Mesenchymal stem cell (in vitro differentiated cells and primary cell): ENCODE measurements at regions not wholly inside any gene's neighbourhood (a gene's known extent, or its start where the extent isn't known, plus 50 kb on each side); places are given as distances from the start of the nearest gene placed in this dataset.

ENCODE experiments used
- DNase-seq: peaks from one replicate; pipeline ENCODE4 v3.0.0-alpha.2; 2013
- H2AFZ ChIP-seq: one replicate; pipeline ENCODE4 v1.6.1; 2013; ENCODE audit warnings: low read depth, mild to moderate bottlenecking, control low read depth, inconsistent platforms, low read length, moderate library complexity
- H2AK5ac ChIP-seq: 2 replicates; pipeline ENCODE4 v1.6.1; 2013; ENCODE audit warnings: low read length, moderate library complexity, mild to moderate bottlenecking, inconsistent platforms; ENCODE audit not compliant: severe bottlenecking
- H2BK120ac ChIP-seq: one replicate; pipeline ENCODE4 v1.6.1; 2013; ENCODE audit warnings: low read depth, mild to moderate bottlenecking, inconsistent platforms, low read length, moderate library complexity
- H2BK12ac ChIP-seq, 2 experiments: one replicate each; pipeline ENCODE4 v1.6.1; 2013; ENCODE audit warnings: inconsistent platforms in 2 of 2, low read length in 2 of 2, mild to moderate bottlenecking in 2 of 2, moderate library complexity in 2 of 2, control low read depth in 1 of 2
- H2BK15ac ChIP-seq: one replicate; pipeline ENCODE4 v1.6.1; 2013; ENCODE audit warnings: mild to moderate bottlenecking, low read depth, inconsistent platforms; ENCODE audit not compliant: poor library complexity, severe bottlenecking
- H2BK5ac ChIP-seq: 2 replicates; pipeline ENCODE4 v1.6.1; 2013; ENCODE audit warnings: low read depth, mild to moderate bottlenecking, low read length, control low read depth, inconsistent platforms; ENCODE audit not compliant: poor library complexity, severe bottlenecking
- H3K14ac ChIP-seq, 2 experiments: one replicate each; pipeline ENCODE4 v1.6.1; 2013; ENCODE audit warnings: inconsistent platforms in 2 of 2, low read length in 2 of 2, control low read depth in 1 of 2, mild to moderate bottlenecking in 1 of 2, moderate library complexity in 1 of 2
- H3K18ac ChIP-seq, 2 experiments: one replicate each; pipeline ENCODE4 v1.6.1; 2013; ENCODE audit warnings: inconsistent platforms in 2 of 2, low read length in 2 of 2, control low read depth in 1 of 2, low read depth in 1 of 2, mild to moderate bottlenecking in 1 of 2
- H3K23ac ChIP-seq, 2 experiments: one replicate each; pipeline ENCODE4 v1.6.1; 2013; ENCODE audit warnings: inconsistent platforms in 2 of 2, low read length in 2 of 2, mild to moderate bottlenecking in 2 of 2, moderate library complexity in 2 of 2, control low read depth in 1 of 2
- H3K27ac ChIP-seq: 2 replicates; pipeline ENCODE4 v1.5.1; 2013; ENCODE audit warnings: mild to moderate bottlenecking, moderate library complexity, low read length, control low read depth, inconsistent platforms; ENCODE audit not compliant: poor library complexity, severe bottlenecking
- H3K27me3 ChIP-seq, 2 experiments: 2 replicates each; pipeline versions ENCODE4 v1.6.1 to v1.7.0; 2013; ENCODE audit warnings: low read length in 2 of 2, mild to moderate bottlenecking in 2 of 2, moderate library complexity in 2 of 2, control low read depth in 1 of 2, inconsistent platforms in 1 of 2; ENCODE audit not compliant: control insufficient read depth in 1 of 2, insufficient read depth in 1 of 2
- H3K36me3 ChIP-seq, 2 experiments: 2 replicates each; pipeline versions ENCODE4 v1.6.1 to v1.7.0; 2013; ENCODE audit warnings: low read length in 2 of 2, control low read depth in 1 of 2, inconsistent platforms in 1 of 2, low read depth in 1 of 2, mild to moderate bottlenecking in 1 of 2; ENCODE audit not compliant: insufficient read depth in 2 of 2, control insufficient read depth in 1 of 2
- H3K4ac ChIP-seq, 2 experiments: one replicate each; pipeline ENCODE4 v1.6.1; 2013; ENCODE audit warnings: inconsistent platforms in 2 of 2, low read length in 2 of 2, mild to moderate bottlenecking in 2 of 2, moderate library complexity in 2 of 2, control low read depth in 1 of 2, low read depth in 1 of 2
- H3K4me1 ChIP-seq: 2 replicates; pipeline ENCODE4 v1.6.1; 2013; ENCODE audit warnings: low read depth, low read length, control low read depth; ENCODE audit not compliant: control insufficient read depth, insufficient read depth
- H3K4me2 ChIP-seq: 2 replicates; pipeline ENCODE4 v1.6.1; 2013; ENCODE audit warnings: low read length, mild to moderate bottlenecking, inconsistent platforms; ENCODE audit not compliant: poor library complexity, severe bottlenecking
- H3K4me3 ChIP-seq, 2 experiments: 2 replicates each; pipeline versions ENCODE4 v1.5.1 to v1.7.0; 2013; ENCODE audit warnings: low read length in 2 of 2, mild to moderate bottlenecking in 2 of 2, control low read depth in 1 of 2, low read depth in 1 of 2; ENCODE audit not compliant: insufficient read depth in 1 of 2
- H3K79me1 ChIP-seq: replicated peaks from 2 replicates; pipeline ENCODE4 v1.6.1; 2013; ENCODE audit warnings: mild to moderate bottlenecking, control low read depth, low read length, inconsistent platforms; ENCODE audit not compliant: poor library complexity, severe bottlenecking
- H3K9ac ChIP-seq: 2 replicates; pipeline ENCODE4 v1.7.0; 2013; ENCODE audit warnings: mild to moderate bottlenecking, low read length, moderate library complexity
- H3K9me3 ChIP-seq: 2 replicates; pipeline ENCODE4 v1.7.0; 2013; ENCODE audit warnings: mild to moderate bottlenecking, low read length; ENCODE audit not compliant: control insufficient read depth
- H4K8ac ChIP-seq: one replicate; pipeline ENCODE4 v1.6.1; 2013; ENCODE audit warnings: inconsistent platforms, mild to moderate bottlenecking, low read length, moderate library complexity
- H4K91ac ChIP-seq: one replicate; pipeline ENCODE4 v1.6.1; 2013; ENCODE audit warnings: mild to moderate bottlenecking, low read length, inconsistent platforms
- WGBS: methylation state at CpG from one replicate; pipeline ENCODE4 v1.1.7; 2013; ENCODE audit warnings: mixed read lengths; 5-methylcytosine and 5-hydroxymethylcytosine counted together

DNA sequence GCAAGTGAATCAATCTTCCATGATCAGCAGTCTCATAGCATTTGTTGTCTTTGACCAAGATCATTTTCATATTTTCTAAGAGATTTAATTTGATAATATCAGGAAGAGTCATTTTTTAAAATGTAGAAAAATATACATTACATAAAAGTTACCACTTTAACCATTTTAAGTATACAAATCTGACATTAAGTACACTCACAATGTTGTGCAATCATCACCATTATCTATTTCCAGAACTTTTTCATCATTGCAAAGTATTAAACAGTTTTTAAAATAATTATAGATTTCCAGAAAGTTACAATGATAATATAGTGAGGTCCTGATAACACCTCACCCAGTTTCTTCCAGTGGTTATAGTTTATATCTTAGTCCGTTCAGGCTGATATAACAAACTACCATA is 222.5 kb upstream of the RHOBTB1 start:
- Histone ChIP-seq H3K27me3 (peaks cover 0 to 26% of the 10 kb centered on the region in 2 experiments), H2BK5ac (no peak overlapping the region), H3K9ac (no peak overlapping the region), H3K9me3 (no peaks in the 10 kb centered on the region), H3K18ac (no peak overlapping the region), H2BK120ac (no peak overlapping the region), H3K4me1 (no peaks in the 10 kb centered on the region), H2BK15ac (no peak overlapping the region), H4K8ac (no peak overlapping the region), H2AK5ac (no peak overlapping the region), H3K79me1 (no peaks in the 10 kb centered on the region), H3K4ac (no peak overlapping the region), H2AFZ (no peak overlapping the region), H3K4me2 (no peak overlapping the region), H3K14ac (no peak overlapping the region), H3K36me3 (no peaks in the 10 kb centered on the region), H3K23ac (no peak overlapping the region), H2BK12ac (no peak overlapping the region), H3K27ac (no peak overlapping the region), H4K91ac (no peak overlapping the region), H3K4me3 (no peak overlapping the region)
- no peak for DNase-seq
- WGBS = no CpG with 5 or more reads among the region's 1 CpG

DNA sequence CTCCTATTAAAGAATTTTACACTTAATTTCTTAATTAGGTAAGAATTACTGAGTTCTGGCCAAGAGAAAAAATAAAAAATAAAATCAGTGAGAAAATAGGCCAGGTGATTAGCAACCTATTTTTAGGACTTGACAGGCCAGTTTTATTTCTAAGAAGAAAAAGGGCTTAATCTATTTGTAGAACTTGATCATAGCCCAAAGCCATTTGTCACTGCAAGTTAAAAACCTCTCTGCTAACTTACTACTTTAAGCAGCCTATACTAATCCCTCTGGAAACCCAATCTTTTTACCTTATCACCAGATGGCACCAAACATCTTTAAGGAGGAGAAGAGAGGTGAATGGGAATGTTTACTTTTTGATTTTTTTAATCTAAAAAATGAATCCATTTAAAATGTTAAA is 222.1 kb upstream of the RHOBTB1 start:
- DNase-seq = no peak

DNA sequence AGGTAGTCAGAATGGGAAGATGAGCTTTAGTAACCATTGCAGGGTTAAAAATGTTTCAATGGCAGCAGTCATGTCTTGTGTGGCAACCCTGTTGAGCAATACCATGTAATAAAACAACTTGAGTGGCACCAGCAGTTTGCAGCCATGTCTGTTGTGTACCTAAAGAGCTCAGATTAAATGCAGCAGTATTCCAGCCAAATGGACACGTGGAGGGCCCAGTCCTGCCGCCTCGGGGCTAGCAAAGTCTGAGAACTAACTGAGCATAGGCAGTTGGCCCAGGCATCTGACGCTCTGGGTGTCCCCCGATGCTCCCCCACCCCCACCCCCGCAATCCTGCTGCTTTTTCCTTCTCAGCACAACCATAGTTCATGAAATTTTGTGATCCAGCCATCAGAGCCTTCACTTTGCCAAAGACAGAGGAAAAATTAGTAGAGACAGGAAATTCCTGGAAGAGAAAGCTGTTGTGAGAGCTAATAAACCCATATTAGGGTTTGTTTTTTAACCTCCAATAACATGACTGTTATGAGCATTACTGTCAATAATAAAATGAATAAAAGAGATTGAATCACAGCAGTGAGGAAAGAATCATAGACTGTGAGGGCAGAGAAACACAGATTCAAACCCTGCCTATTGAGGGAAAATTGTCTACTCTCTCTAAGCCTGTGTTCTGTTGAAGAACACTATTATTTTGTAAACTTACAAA is 220.6 kb upstream of the RHOBTB1 start:
- H4K8ac ChIP-seq = no peak overlapping the region
- 74% methylated on average over 5 of the region's 6 CpGs for WGBS

More for the DNA sequence above, 222.1 kb upstream of the RHOBTB1 start:
- no peak overlapping the region for H2BK15ac ChIP-seq
- no peaks in the 10 kb centered on the region for H3K4me1 ChIP-seq
- peaks cover 0 to 22% of the 10 kb centered on the region in 2 experiments for H3K27me3 ChIP-seq
- no peak overlapping the region for H2BK5ac ChIP-seq
- H3K9ac ChIP-seq = no peak overlapping the region
- H2AFZ ChIP-seq = no peak overlapping the region
- H2BK120ac ChIP-seq = no peak overlapping the region
- H3K14ac ChIP-seq = no peak overlapping the region
- no peaks in the 10 kb centered on the region for H3K79me1 ChIP-seq
- H3K23ac ChIP-seq = no peak overlapping the region
- no peak overlapping the region for H3K18ac ChIP-seq
- H3K4me2 ChIP-seq = no peak overlapping the region
- no peak overlapping the region for H3K4me3 ChIP-seq
- H4K91ac ChIP-seq = no peak overlapping the region
- H2BK12ac ChIP-seq = no peak overlapping the region
- no peaks in the 10 kb centered on the region for H3K9me3 ChIP-seq
- H3K36me3 ChIP-seq = no peaks in the 10 kb centered on the region
- no peak overlapping the region for H4K8ac ChIP-seq
- no peak overlapping the region for H2AK5ac ChIP-seq
- H3K4ac ChIP-seq = no peak overlapping the region
- no peak overlapping the region for H3K27ac ChIP-seq

DNA sequence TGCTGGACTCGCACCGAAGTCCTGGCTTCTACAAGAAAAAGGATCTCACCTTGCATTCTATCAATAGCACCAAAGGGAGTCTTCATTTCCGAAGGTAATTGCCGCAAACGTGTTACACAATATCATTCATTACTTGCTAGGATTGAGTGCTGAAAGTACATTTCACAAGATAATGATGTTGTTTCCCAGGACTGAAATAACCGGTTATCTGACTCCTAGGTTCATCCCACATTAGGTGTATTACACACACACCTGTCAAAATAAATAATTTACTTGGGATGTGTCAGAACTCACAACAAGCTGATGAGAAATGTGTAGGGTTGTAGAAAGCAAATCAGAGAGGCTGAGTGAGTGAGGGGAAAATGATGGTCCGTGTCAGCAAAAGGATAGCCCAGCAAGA is 219.4 kb upstream of the RHOBTB1 start:
- no peak overlapping the region for H3K9ac ChIP-seq
- H3K18ac ChIP-seq = no peak overlapping the region
- H3K27ac ChIP-seq = no peak overlapping the region
- H3K4me1 ChIP-seq = no peaks in the 10 kb centered on the region
- H3K36me3 ChIP-seq = no peaks in the 10 kb centered on the region
- no peak overlapping the region for H4K91ac ChIP-seq
- no peak overlapping the region for H3K23ac ChIP-seq
- no peak overlapping the region for H2BK15ac ChIP-seq
- no peaks in the 10 kb centered on the region for H3K79me1 ChIP-seq
- no peak overlapping the region for H2AK5ac ChIP-seq
- 100% methylated on average over 4 of the region's 7 CpGs for WGBS
- H3K4me2 ChIP-seq = no peak overlapping the region
- H3K27me3 ChIP-seq = peaks cover 0 to 10% of the 10 kb centered on the region in 2 experiments
- no peak overlapping the region for H3K4ac ChIP-seq
- no peak overlapping the region for H2AFZ ChIP-seq
- no peak for DNase-seq
- H3K14ac ChIP-seq = no peak overlapping the region
- H2BK12ac ChIP-seq = no peak overlapping the region
- H3K9me3 ChIP-seq = no peaks in the 10 kb centered on the region
- H2BK120ac ChIP-seq = no peak overlapping the region
- H4K8ac ChIP-seq = no peak overlapping the region
- no peak overlapping the region for H3K4me3 ChIP-seq
- H2BK5ac ChIP-seq = no peak overlapping the region

More for the DNA sequence above, 220.6 kb upstream of the RHOBTB1 start:
- peak; percentile 25 for DNase-seq
- Histone ChIP-seq H2BK5ac (no peak overlapping the region), H3K14ac (no peak overlapping the region), H3K18ac (no peak overlapping the region), H3K4me2 (no peak overlapping the region), H3K27ac (no peak overlapping the region), H3K27me3 (peaks cover 0 to 14% of the 10 kb centered on the region in 2 experiments), H2BK15ac (no peak overlapping the region), H3K4ac (no peak overlapping the region), H3K9me3 (no peaks in the 10 kb centered on the region), H2BK12ac (no peak overlapping the region), H3K36me3 (no peaks in the 10 kb centered on the region), H2AFZ (no peak overlapping the region), H3K79me1 (no peaks in the 10 kb centered on the region), H3K4me1 (no peaks in the 10 kb centered on the region), H4K91ac (no peak overlapping the region), H2AK5ac (no peak overlapping the region), H3K4me3 (no peak overlapping the region), H3K23ac (no peak overlapping the region), H2BK120ac (no peak overlapping the region), H3K9ac (no peak overlapping the region)
